HG03469 (cell line): ENCODE measurements at regions not wholly inside any gene's neighbourhood (a gene's known extent, or its start where the extent isn't known, plus 50 kb on each side); places are given as distances from the start of the nearest gene placed in this dataset.
"Not testable (repeated sequence)": the region's sequence is repeated elsewhere in the genome, so short reads cannot be mapped to it uniquely, and the experiment has no call there.

Experiments
- ATAC-seq: cut with Tn5 transposase; IDR thresholded peaks from one replicate; pipeline ENCODE4 v1.9.1; 2021; ENCODE audit warnings: mild to moderate bottlenecking, moderate library complexity, moderate number of reproducible peaks; ENCODE audit not compliant: unreplicated experiment

GRCh38 chr12:58615047-58615446 is 305.3 kb downstream of the LRIG3 start:
- no peak for ATAC-seq

DNA sequence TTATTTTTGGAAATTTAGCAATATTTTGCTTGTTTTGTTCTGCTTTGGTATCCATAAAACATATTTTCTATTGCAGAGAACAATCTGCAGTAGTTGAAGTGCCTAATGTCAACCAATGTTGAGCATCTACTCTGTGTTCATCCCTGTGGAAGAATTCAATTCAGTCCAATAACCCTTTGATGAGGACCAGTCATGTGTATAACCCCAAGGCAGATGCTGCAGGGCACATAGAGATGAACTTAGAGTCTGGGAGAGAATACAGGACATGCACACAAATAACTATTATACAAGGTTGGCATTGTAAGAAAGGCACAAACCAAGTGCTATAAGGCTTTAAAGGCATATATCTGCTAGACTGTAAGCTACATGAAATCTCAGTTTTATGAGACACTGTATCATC is 304.7 kb downstream of the LRIG3 start:
- ATAC-seq = no peak

GRCh38 chr12:58616618-58617017 is 303.7 kb downstream of the LRIG3 start:
- ATAC-seq = no peak

GRCh38 chr12:58621126-58621525 is 299.2 kb downstream of the LRIG3 start:
- ATAC-seq = no peak

- ATAC-seq = no peak
Observed at GRCh38 chr12:58629376-58629775, 290.9 kb downstream of the LRIG3 start.

DNA sequence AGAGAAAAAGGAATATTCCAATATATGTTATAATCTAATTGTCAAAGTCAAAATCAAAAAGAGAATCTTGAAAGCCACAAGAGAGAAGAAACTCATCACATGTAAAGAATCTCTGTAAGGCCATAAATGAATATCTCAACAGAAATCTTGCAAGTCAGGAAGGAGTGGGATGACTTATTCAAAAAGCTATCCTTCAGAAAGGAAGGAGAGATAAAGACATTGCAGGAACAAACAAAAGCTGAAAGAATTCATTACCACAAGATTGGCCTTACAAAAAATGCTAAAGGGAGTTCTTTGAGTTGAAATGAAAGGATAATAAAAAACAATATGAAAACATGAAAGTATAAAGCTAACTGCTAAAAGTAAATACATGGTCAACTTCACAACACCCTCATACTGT is 286.8 kb downstream of the LRIG3 start:
- ATAC-seq = no peak

- no peak for ATAC-seq
Observed at GRCh38 chr12:58639318-58639934, 280.9 kb downstream of the LRIG3 start.

GRCh38 chr12:58640314-58640713 is 280.0 kb downstream of the LRIG3 start:
- no peak for ATAC-seq

- ATAC-seq = no peak
Observed at GRCh38 chr12:58645946-58646345, 274.4 kb downstream of the LRIG3 start.

DNA sequence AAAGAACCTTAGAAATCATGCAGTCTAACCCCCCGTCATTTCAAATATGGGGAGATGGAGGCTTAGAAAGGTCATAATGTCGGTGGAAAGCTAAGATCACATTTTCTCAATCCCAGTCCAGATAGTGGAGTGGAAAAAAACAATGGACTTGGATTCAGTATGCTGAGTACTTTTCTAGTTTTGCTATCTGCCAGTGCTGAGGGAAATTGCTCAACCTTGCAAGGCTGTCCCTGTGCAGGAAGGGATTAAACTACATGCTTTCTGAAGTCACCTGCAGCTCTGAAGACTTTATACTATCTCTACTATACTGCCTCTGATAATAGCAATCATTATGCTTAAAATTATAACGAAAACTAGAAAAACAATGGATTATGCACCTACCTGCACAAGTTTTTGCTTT is 272.8 kb downstream of the LRIG3 start:
- ATAC-seq = no peak

DNA sequence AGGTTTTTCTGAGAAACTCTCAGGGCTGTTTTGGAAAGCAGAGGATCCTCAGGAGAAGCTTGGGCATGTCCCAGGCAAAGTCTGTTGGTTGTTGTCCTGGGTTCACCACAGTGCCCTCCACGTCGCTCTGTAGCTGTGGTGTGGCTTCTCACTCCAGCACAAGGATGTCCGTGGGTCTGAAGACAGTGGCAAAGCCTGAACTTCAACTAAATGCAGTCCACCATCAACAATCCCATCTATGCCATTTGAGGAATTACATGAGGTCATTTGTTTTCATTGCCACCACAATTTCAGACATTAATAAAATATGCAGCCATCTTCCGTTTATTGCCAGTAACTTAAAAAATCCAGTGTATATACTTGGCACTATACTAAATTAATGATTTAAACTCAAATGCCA is 272.1 kb downstream of the LRIG3 start:
- no peak for ATAC-seq

GRCh38 chr12:58651850-58652249 is 268.5 kb downstream of the LRIG3 start:
- ATAC-seq = no peak

DNA sequence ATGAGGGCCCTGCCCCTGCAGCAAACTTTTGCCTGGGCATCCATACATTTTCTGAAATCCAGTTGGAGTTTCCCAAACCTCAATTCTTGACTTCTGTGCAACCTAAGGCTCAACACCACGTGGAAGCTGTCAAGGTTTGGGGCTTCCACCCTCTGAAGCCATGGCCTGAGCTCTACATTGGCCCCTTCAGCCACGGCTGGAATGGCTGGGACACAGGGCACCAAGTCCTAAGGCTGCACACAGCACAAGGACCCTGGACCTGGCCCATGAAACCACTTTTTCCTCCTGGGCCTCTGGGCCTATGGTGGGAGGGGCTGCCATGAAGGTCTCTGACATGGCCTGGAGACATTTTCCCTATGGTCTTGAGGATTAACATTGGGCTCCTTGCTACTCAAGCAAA is 266.3 kb downstream of the LRIG3 start:
- no peak for ATAC-seq

DNA sequence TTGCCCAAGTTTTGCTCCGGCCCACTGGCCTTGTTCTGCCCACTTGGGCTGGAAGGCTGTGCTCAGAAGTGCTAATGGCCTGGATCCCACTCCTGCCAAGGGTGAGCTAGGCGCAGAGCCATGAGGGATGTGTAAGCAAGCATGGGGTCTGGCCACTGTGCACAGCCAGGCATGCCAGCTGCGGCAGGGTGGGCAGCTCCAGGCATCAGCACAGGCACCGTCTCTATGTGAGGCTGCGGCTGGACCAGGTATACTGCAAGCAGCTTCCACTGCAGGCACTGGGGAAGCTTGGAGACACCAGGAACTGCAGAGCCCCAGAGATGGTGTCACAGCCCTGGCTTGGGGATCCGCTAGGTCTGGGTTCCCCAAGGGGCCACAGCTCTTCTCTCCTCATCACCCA is 264.9 kb downstream of the LRIG3 start:
- no peak for ATAC-seq

DNA sequence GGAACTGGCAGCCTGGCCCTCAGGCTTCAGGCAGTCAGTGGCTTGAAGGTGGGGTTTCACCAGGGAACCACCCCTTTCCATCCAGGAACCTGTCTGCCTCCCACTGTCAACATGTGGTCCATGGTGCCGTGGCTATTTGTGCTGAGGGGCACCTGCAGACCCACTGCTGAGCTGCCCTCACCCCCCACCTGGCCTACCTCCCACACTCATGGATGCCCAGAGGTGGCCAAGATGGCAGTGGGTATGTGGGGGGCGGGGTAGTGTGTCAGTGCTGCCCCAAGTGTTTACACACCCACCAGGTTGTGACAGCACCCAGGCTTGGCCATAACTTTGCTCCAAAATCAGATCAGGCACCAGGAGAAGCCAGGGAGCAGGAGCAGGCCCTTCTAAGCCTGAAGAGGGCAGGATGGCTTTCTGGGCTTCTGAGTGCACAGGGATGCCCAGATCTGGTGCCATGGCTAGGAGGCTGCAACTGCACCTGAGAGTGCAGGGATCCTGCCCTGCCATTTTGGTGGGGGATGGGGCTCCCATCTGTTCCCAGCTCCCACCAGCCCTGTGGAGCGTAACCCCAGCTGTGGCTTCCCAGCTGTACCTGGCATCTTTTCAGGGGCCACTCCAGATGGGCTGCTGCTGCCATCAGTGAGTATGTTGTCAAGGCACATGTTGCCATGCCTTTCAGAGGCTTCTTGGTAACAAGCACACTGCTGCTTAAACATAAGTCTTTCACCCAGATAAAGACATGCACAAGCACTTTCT is 263.9 kb downstream of the LRIG3 start:
- no peak for ATAC-seq

DNA sequence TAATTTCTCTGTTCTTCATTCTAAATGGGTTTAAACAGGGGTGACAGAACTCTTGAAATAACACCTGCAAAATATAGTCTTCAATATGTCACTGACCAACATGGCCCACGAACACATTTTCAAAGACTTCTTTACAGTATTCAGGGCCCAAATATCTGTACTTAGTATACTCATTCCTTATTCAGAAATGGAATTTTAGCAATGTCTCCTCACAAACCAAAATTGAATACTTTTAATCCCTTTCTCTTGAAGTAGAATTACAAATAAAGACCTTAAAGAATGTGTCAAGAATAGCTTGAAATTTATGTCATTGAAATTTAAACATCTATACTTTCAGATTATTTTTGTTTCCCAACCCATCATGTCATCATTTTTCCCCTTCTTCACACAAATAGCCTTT is 263.1 kb downstream of the LRIG3 start:
- ATAC-seq = no peak

- no peak for ATAC-seq
Observed at GRCh38 chr12:58665375-58665774, 254.9 kb downstream of the LRIG3 start.

DNA sequence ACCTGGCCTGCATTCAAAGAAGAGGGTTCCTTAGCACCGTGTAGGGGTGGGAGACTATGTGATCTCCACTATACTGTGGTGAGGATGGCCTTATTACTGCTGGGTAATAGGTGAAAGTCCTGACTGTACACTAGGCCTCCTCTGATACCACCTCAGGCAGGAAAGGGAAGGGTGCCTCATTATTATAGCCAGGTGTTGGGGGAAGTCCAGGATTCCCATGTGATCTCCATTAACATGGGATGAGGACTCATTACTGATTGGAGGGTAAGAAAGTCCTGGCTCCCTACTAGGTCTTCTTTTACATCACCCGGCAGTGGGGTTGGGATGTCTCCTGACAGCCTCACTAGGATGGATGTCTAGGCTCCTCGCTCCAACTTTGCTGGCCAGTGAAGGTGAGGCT is 252.1 kb downstream of the LRIG3 start:
- ATAC-seq = no peak

GRCh38 chr12:58668871-58669270 is 251.4 kb downstream of the LRIG3 start:
- no peak for ATAC-seq

DNA sequence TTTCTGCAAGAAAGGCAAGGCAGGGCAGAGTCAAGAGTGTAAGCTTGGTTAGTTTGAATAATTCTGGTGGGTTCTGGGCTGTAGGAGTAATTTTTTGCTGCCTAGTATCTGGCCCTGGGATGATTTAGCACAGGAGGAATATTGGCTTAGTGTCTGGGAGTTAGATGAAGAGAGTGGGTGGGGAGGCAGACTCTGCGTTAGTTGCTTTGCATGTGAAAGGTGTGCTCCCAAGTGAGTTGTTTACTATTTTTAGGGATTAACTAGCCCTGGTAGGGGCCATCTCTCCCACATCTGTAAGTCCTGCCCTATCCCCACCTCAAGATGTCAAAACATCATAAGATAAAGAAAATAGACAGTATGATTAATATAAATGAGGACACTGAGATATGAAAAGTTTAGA is 249.7 kb downstream of the LRIG3 start:
- ATAC-seq = no peak

- no peak for ATAC-seq
Observed at GRCh38 chr12:58671196-58671595, 249.1 kb downstream of the LRIG3 start.

DNA sequence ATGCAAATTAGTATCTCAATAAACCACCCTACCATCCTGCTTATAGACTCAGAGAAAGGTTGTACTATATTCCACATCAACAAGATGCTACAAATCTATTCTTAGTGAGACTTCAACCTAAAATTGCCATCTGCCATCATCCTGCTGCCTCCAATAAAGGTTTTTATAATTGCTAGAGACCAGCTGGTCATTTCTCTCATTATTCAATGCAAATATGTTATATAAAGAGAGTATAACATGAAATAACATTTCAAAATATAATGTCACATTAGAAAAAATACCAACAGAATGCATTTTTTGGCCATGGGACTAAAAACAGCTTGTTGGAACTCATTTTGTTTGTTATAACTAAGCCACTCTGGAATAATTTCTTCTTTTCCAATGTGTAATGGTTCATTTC is 247.3 kb downstream of the LRIG3 start:
- ATAC-seq = no peak

DNA sequence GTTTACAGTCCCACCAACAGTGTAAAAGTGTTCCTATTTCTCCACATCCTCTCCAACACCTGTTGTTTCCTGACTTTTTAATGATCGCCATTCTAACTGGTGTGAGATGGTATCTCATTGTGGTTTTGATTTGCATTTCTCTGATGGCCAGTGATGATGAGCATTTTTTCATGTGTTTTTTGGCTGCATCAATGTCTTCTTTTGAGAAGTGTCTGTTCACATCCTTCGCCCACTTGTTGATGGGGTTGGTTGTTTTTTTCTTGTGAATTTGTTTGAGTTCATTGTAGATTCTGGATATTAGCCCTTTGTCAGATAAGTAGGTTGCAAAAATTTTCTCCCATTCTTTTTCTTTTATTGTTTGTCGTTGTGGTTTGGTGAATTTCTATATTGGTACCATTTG is 242.5 kb downstream of the LRIG3 start:
- not testable (repeated sequence) for ATAC-seq
